K562 (cell line): ENCODE measurements at regions not wholly inside any gene's neighbourhood (a gene's known extent, or its start where the extent isn't known, plus 50 kb on each side); places are given as distances from the start of the nearest gene placed in this dataset.

Source experiments
- ATAC-seq: fragments of 200-7000 bp; cut with Tn5 transposase; 3 replicates; pipeline ENCODE4 v1.9.1; 2020; ENCODE audit warnings: moderate library complexity
- BruUV-seq: library from RNA; stranded (reverse); fragments of 400-500 nt; replicated peaks from 2 replicates; lab custom pipeline; 2021; lab: Mats Ljungman, UMichigan
- CTCF ChIA-PET: fragments of 300-600 bp; formaldehyde crosslinking; extraction: SDS; loops from one replicate; lab custom pipeline; 2021; ENCODE audit warnings: low intra/inter-chr PET ratio; lab: Yijun Ruan, JAX
- POLR2A ChIA-PET: fragments of 300-600, 350-650 bp; sonication (Branson Sonifier 250); formaldehyde crosslinking; extraction: SDS; loops from one replicate; lab custom pipeline; 2021; ENCODE audit warnings: antibody characterized with exemption, inconsistent platforms; lab: Yijun Ruan, JAX
- DNase-seq, 4 experiments: peaks; one replicate each; pipeline versions ENCODE4 v3.0.0 to v3.0.0-alpha.2; 2011 to 2018; ENCODE audit warnings: low spot score in 3 of 4, mixed read lengths in 3 of 4; ENCODE audit errors: extremely low read depth in 1 of 4
- FAIRE-seq: peaks from 2 replicates; lab custom pipeline; 2011; peaks lifted over from hg19 to GRCh38; lab: Jason Lieb, UNC
- H2AFZ ChIP-seq: 2 replicates; pipeline ENCODE4 v1.6.0; 2011; ENCODE audit warnings: low read depth, low read length, control low read depth, inconsistent platforms
- H3K27ac ChIP-seq: fragments of 200-600 bp; 3 replicates; pipeline ENCODE4 v1.8.0; 2011; ENCODE audit warnings: low read depth, mild to moderate bottlenecking, control low read depth, inconsistent platforms, low read length, moderate library complexity, mixed read lengths; ENCODE audit errors: extremely low read depth
- H3K27me3 ChIP-seq, 2 experiments: fragments of 300-600 bp in 1 of 2; 2 replicates in 1 of 2; 3 replicates in 1 of 2; pipeline versions ENCODE4 v1.6.0 to v1.8.0; 2011; ENCODE audit warnings: inconsistent platforms in 2 of 2, low read length in 2 of 2, mild to moderate bottlenecking in 1 of 2, mixed read lengths in 1 of 2, moderate library complexity in 1 of 2; ENCODE audit not compliant: control insufficient read depth in 2 of 2, insufficient read depth in 2 of 2
- H3K36me3 ChIP-seq: fragments of 300-600 bp; 3 replicates; pipeline ENCODE4 v1.8.0; 2011; ENCODE audit warnings: mild to moderate bottlenecking, low read length, inconsistent platforms; ENCODE audit not compliant: control insufficient read depth, insufficient read depth
- H3K4me1 ChIP-seq, 2 experiments: fragments of 200-600 bp in 1 of 2; replicated peaks in 1 of 2; 2 replicates in 1 of 2; 3 replicates in 1 of 2; pipeline versions ENCODE4 v1.5.1 to v1.8.0; 2011; ENCODE audit warnings: inconsistent platforms in 2 of 2, low read length in 2 of 2, mild to moderate bottlenecking in 1 of 2, mixed read lengths in 1 of 2, moderate library complexity in 1 of 2; ENCODE audit not compliant: control insufficient read depth in 2 of 2, insufficient read depth in 2 of 2
- H3K4me2 ChIP-seq: 2 replicates; pipeline ENCODE4 v1.6.1; 2011; ENCODE audit warnings: low read length, control low read depth, inconsistent platforms, mixed read lengths; ENCODE audit not compliant: insufficient read depth
- H3K4me3 ChIP-seq: fragments of 200-600 bp; sonication (generic), shearing (Covaris generic); 2 replicates; pipeline ENCODE4 v1.5.1; 2016; ENCODE audit warnings: control low read depth, inconsistent platforms
- H3K79me2 ChIP-seq: fragments of 200-600 bp; 3 replicates; pipeline ENCODE4 v1.8.0; 2011; ENCODE audit warnings: low read length, inconsistent platforms; ENCODE audit not compliant: control insufficient read depth, insufficient read depth
- H3K9ac ChIP-seq, 2 experiments: 2 replicates each; pipeline versions ENCODE4 v1.6.0 to v1.6.1; 2011; ENCODE audit warnings: low read depth in 2 of 2, low read length in 2 of 2, control low read depth in 1 of 2, inconsistent platforms in 1 of 2, mild to moderate bottlenecking in 1 of 2, mixed read lengths in 1 of 2; ENCODE audit not compliant: insufficient read depth in 1 of 2
- H3K9me1 ChIP-seq: one replicate; pipeline ENCODE4 v1.6.0; 2011; ENCODE audit warnings: inconsistent platforms, mild to moderate bottlenecking, low read length, moderate library complexity; ENCODE audit not compliant: control insufficient read depth, insufficient read depth
- H3K9me3 ChIP-seq: replicated peaks from 2 replicates; pipeline ENCODE4 v1.5.1; 2011; ENCODE audit warnings: low read depth, low read length, inconsistent platforms; ENCODE audit not compliant: control insufficient read depth, insufficient read depth
- H4K20me1 ChIP-seq: replicated peaks from 2 replicates; pipeline ENCODE4 v1.6.1; 2011; ENCODE audit warnings: low read length, inconsistent platforms, mixed read lengths; ENCODE audit not compliant: control insufficient read depth, insufficient read depth
- ASH1L ChIP-seq: fragments of 450-650 bp; IDR thresholded peaks from 2 replicates; pipeline ENCODE4 v1.6.1; 2018; ENCODE audit warnings: borderline replicate concordance, mild to moderate bottlenecking, low read depth; ENCODE audit not compliant: partially characterized antibody
- COPS2 ChIP-seq: fragments of 450-650 bp; conservative IDR thresholded peaks from 2 replicates; pipeline ENCODE4 v1.6.1; 2016; ENCODE audit warnings: mild to moderate bottlenecking, moderate library complexity
- JUNB ChIP-seq: fragments of 450-650 bp; formaldehyde crosslinking; conservative IDR thresholded peaks from 2 replicates; pipeline ENCODE4 v1.4.0; 2020; ENCODE audit warnings: mild to moderate bottlenecking
- L3MBTL2 ChIP-seq: fragments of 450-650 bp; IDR thresholded peaks from 2 replicates; pipeline ENCODE4 v1.6.1; 2016; ENCODE audit warnings: mild to moderate bottlenecking, moderate library complexity
- MBD2 ChIP-seq: sonication (generic); IDR thresholded peaks from 2 replicates; pipeline ENCODE4 v1.6.1; 2016; ENCODE audit warnings: low read depth, borderline replicate concordance
- MYC ChIP-seq, 2 experiments: fragments of 250-450 bp in 1 of 2; sonication (Bioruptor Pico) in 1 of 2; IDR thresholded peaks; 2 replicates each; pipeline versions ENCODE4 v1.5.1 to v1.6.1; 2012 to 2021; ENCODE audit warnings: low read depth in 2 of 2, borderline replicate concordance in 1 of 2, improper control_type of control experiment in 1 of 2, low read length in 1 of 2, mild to moderate bottlenecking in 1 of 2, moderate library complexity in 1 of 2
- RNF2 ChIP-seq: sonication (generic); IDR thresholded peaks from 2 replicates; pipeline ENCODE4 v1.6.1; 2016
- XRCC5 ChIP-seq: fragments of 200-400 bp; formaldehyde crosslinking; IDR thresholded peaks from 2 replicates; pipeline ENCODE4 v1.6.1; 2017; ENCODE audit warnings: low read depth, mild to moderate bottlenecking, low read length
- ZNF140 ChIP-seq: fragments of 250-450 bp; sonication (Bioruptor Pico); IDR thresholded peaks from 2 replicates; pipeline ENCODE4 v1.8.0; 2021; ENCODE audit warnings: moderate library complexity, mild to moderate bottlenecking, inconsistent platforms
- ZNF224 ChIP-seq: sonication (generic); formaldehyde crosslinking; IDR thresholded peaks from 2 replicates; pipeline ENCODE4 v1.8.0; 2022; ENCODE audit warnings: mild to moderate bottlenecking, missing genetic modification reagents
- ZNF785 ChIP-seq: fragments of 250-450 bp; sonication (Bioruptor Pico); IDR thresholded peaks from 2 replicates; pipeline ENCODE4 v1.4.0; 2020; ENCODE audit warnings: mild to moderate bottlenecking
- ZSCAN32 ChIP-seq: fragments of 450-650 bp; formaldehyde crosslinking; IDR thresholded peaks from 2 replicates; pipeline ENCODE4 v1.4.0; 2020; ENCODE audit warnings: mild to moderate bottlenecking, moderate library complexity
- WGBS: fragments of 100-300 bp; shearing (Covaris generic); methylation state at CpG from one replicate; pipeline ENCODE4 v1.1.6; 2016; ENCODE audit warnings: low coverage, mixed read lengths; ENCODE audit not compliant: insufficient coverage; ENCODE audit errors: missing lambda C conversion rate; 5-methylcytosine and 5-hydroxymethylcytosine counted together
- in situ Hi-C: fragments of 300-500 bp; cut with MboI; formaldehyde crosslinking; loops from 4 replicates; pipeline ENCODE4 v1.15.0; 2018; ENCODE audit warnings: inconsistent platforms, mixed read lengths
- intact Hi-C: fragments of 100-400 bp; cut with micrococcal nuclease; formaldehyde crosslinking; loops from 2 replicates; pipeline ENCODE4 v1.14.2; 2022

- H3K9ac ChIP-seq: no peak overlapping the region
- FAIRE-seq: no peak
- H3K9me3 ChIP-seq: no peaks in the 10 kb centered on the region; the same call in 1 of the 2 replicates
- in situ Hi-C loops (no loop called here), intact Hi-C loops (no loop called here)
- H3K27ac ChIP-seq: no peak overlapping the region
- no peaks in the 10 kb centered on the region for H3K9me1 ChIP-seq
- H3K4me3 ChIP-seq: no peak overlapping the region
- BruUV-seq: no TSS peak
- CTCF ChIA-PET: no interaction called here
- DNase-seq: no peak
- no peaks in the 10 kb centered on the region for H3K4me1 ChIP-seq
- 0% methylated on average over 3 of the region's 3 CpGs for WGBS
- TF ChIP-seq ZSCAN32 (CRISPR knock-in tag): no peak
- TF ChIP-seq, all 486 proteins: peak for 0
- POLR2A ChIA-PET: no interaction called here
- Histone ChIP-seq H2AFZ (no peak overlapping the region), H3K36me3 (no peaks in the 10 kb centered on the region), H3K4me2 (no peak overlapping the region), H3K79me2 (no peaks in the 10 kb centered on the region), H3K27me3 (no peaks in the 10 kb centered on the region), H4K20me1 (no peaks in the 10 kb centered on the region)
- no peak for ATAC-seq
Measured at GRCh38 chr11:110903378-110903777, 191.1 kb upstream of the ARHGAP20 start.

- BruUV-seq: no TSS peak
- no peaks in the 10 kb centered on the region for H3K4me1 ChIP-seq
- 5% methylated on average over 3 of the region's 3 CpGs for WGBS
- TF ChIP-seq JUNB (CRISPR knock-in tag) (no peak), L3MBTL2 (no peak), ASH1L (no peak), XRCC5 (no peak), ZNF785 (CRISPR knock-in tag) (no peak), RNF2 (no peak), ZNF140 (CRISPR knock-in tag) (no peak), COPS2 (no peak), ZNF224 (CRISPR knock-in tag) (no peak), MBD2 (no peak), MYC (IDR thresholded peaks at IDR 0.05; ENCODE audit: low read depth, low read length) (no peak), MYC (CRISPR knock-in tag; IDR thresholded peaks at IDR 0.05; ENCODE audit: borderline replicate concordance, low read depth) (no peak)
- TF ChIP-seq, all 486 proteins: peak for 0
- Histone ChIP-seq H3K79me2 (no peaks in the 10 kb centered on the region), H3K4me2 (no peak overlapping the region), H3K4me3 (no peak overlapping the region), H2AFZ (no peak overlapping the region), H4K20me1 (no peaks in the 10 kb centered on the region), H3K27me3 (no peaks in the 10 kb centered on the region), H3K9me3 (no peaks in the 10 kb centered on the region; the same call in 1 of the 2 replicates), H3K9me1 (no peaks in the 10 kb centered on the region), H3K27ac (no peak overlapping the region), H3K36me3 (no peaks in the 10 kb centered on the region), H3K9ac (no peak overlapping the region)
- POLR2A ChIA-PET: no interaction called here
- no peak for DNase-seq
- FAIRE-seq: no peak
- no peak for ATAC-seq
- CTCF ChIA-PET: no interaction called here
- in situ Hi-C loops: no loop called here
- intact Hi-C loops: no loop called here
Measured at GRCh38 chr11:110901441-110901840, 189.2 kb upstream of the ARHGAP20 start.
